Activated CD4-positive, alpha-beta memory T cell treated with anti-CD3 and anti-CD28 coated beads, Interleukin-2, amount 10 ng/mL, durations not matched to agents 7 days and 5 days (primary cell): ENCODE measurements at regions not wholly inside any gene's neighbourhood (a gene's known extent, or its start where the extent isn't known, plus 50 kb on each side); places are given as distances from the start of the nearest gene placed in this dataset.

ENCODE experiments used
- CTCF ChIA-PET: fragments of 350-600 bp; sonication (Branson Sonifier 250); formaldehyde crosslinking; loops from one replicate; lab custom pipeline; 2021; ENCODE audit warnings: antibody characterized with exemption, inconsistent platforms; lab: Charles Lee
- POLR2A ChIA-PET: fragments of 350-600 bp; sonication (Branson Sonifier 250); formaldehyde crosslinking; loops from one replicate; lab custom pipeline; 2021; ENCODE audit warnings: antibody characterized with exemption; lab: Charles Lee
- DNase-seq: peaks from one replicate; pipeline ENCODE4 v3.0.0-alpha.2; 2020
- H3K27ac Mint-ChIP-seq: one replicate; pipeline ENCODE4 v1.8.0; 2021; ENCODE audit warnings: mild to moderate bottlenecking, mixed read lengths
- H3K27me3 Mint-ChIP-seq: one replicate; pipeline ENCODE4 v1.8.0; 2021; ENCODE audit warnings: mixed read lengths
- H3K36me3 Mint-ChIP-seq: one replicate; pipeline ENCODE4 v1.8.0; 2021; ENCODE audit warnings: low read depth, mixed read lengths
- H3K4me1 Mint-ChIP-seq: one replicate; pipeline ENCODE4 v1.8.0; 2021; ENCODE audit warnings: mixed read lengths
- H3K4me3 Mint-ChIP-seq: one replicate; pipeline ENCODE4 v1.8.0; 2021; ENCODE audit warnings: mild to moderate bottlenecking, mixed read lengths
- H3K9me3 Mint-ChIP-seq: one replicate; pipeline ENCODE4 v1.8.0; 2021; ENCODE audit warnings: mixed read lengths

DNA sequence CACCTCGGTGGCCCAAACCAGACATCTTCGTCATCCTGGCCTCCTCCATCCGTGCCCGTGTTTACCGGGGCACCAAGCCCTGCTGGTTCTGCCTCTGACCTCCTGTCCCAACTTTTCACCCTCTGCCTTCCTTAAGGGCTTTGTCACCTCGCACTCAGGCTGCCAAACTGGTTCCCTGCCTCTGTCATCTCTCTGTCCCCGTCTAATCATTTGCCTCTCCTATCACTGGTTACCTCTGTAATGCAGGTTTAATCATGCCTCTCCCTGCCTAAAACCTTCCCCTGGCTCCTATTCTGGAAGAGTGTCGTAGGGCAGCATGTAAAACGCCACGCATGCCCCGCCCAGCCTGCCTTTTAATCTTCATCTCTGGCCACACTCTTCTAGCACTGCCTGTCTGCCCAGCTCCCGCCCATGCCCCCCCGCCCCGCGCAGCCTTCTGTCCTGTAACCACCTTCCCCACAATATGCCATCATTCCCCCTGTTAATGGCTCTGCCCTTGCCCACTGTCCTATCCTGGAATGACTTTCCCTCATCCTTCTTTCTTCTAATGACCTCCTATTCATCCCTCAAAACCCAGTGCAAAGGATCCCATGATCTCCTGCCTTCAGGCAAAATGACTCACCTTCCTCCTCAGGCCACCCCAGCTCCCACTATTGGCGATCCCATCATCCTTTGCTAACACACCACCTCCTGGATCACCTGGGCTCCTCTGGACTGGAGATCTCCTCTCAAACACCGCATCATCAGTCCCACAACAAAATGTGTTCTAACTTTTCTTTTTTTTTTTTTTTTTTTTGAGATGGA lies 66.7 kb downstream of the PEX11G start:
- CTCF ChIA-PET, result no interaction called here
- no peak overlapping the region for H3K27ac Mint-ChIP-seq

More for the DNA sequence above, 66.7 kb downstream of the PEX11G start:
- no peak overlapping the region for H3K4me3 Mint-ChIP-seq
- POLR2A ChIA-PET, result no interaction called here
- no peaks in the 10 kb centered on the region for H3K27me3 Mint-ChIP-seq
- H3K36me3 Mint-ChIP-seq, result peaks cover 20% of the 10 kb centered on the region
- H3K4me1 Mint-ChIP-seq, result peaks cover 7% of the 10 kb centered on the region
- no peak for DNase-seq
- no peaks in the 10 kb centered on the region for H3K9me3 Mint-ChIP-seq
